Uterus (tissue), 2 donors: ENCODE measurements at regions not wholly inside any gene's neighbourhood (a gene's known extent, or its start where the extent isn't known, plus 50 kb on each side); places are given as distances from the start of the nearest gene placed in this dataset.

Experiments used
- CTCF ChIP-seq, 4 experiments: fragments of 200-600 bp in 2 of 4; fragments of 450-650 bp in 2 of 4; sonication (generic) in 2 of 4; IDR thresholded peaks; one replicate each; pipeline ENCODE4 v1.5.1; 2016 to 2019; ENCODE audit warnings: antibody characterized with exemption in 4 of 4, mild to moderate bottlenecking in 2 of 4, moderate library complexity in 1 of 4
- POLR2A ChIP-seq, 2 donors: fragments of 450-650 bp; IDR thresholded peaks; one replicate each; pipeline ENCODE4 v1.6.1; 2016; ENCODE audit warnings: antibody characterized with exemption in 2 of 2, mild to moderate bottlenecking in 1 of 2, moderate library complexity in 1 of 2

- TF ChIP-seq CTCF (IDR thresholded peaks at IDR 0.05): no peak
- TF ChIP-seq POLR2A (IDR thresholded peaks at IDR 0.05): no peak
These were observed 1320.1 kb upstream of the GJE1 start for GRCh38 chr6:140812636-140813035.
